Tibial nerve (tissue), 4 donors: ENCODE measurements at regions not wholly inside any gene's neighbourhood (a gene's known extent, or its start where the extent isn't known, plus 50 kb on each side); places are given as distances from the start of the nearest gene placed in this dataset.
"Not testable (repeated sequence)": the region's sequence is repeated elsewhere in the genome, so short reads cannot be mapped to it uniquely, and the experiment has no call there.

Experiments used
- DNase-seq, 2 donors: peaks; one replicate each; pipeline ENCODE4 v3.0.0-alpha.2; 2019; ENCODE audit warnings: low spot score in 2 of 2
- H3K27ac ChIP-seq, 4 donors: fragments of 200-600 bp; sonication (generic) in 3 of 4; one replicate each; pipeline ENCODE4 v1.5.1; 2017 to 2019; ENCODE audit warnings: mild to moderate bottlenecking in 1 of 4
- H3K27me3 ChIP-seq, 2 donors: fragments of 200-600 bp; sonication (generic) in 1 of 2; one replicate each; pipeline versions ENCODE4 v1.5.1 to v1.6.0; 2017 to 2019
- H3K36me3 ChIP-seq, 3 donors: fragments of 200-600 bp; sonication (generic); one replicate each; pipeline ENCODE4 v1.5.1; 2018 to 2019
- H3K4me1 ChIP-seq, 4 donors: fragments of 200-600 bp; sonication (generic) in 3 of 4; one replicate each; pipeline ENCODE4 v1.5.1; 2017 to 2019
- H3K4me3 ChIP-seq, 4 donors: fragments of 200-600 bp; sonication (generic) in 3 of 4; one replicate each; pipeline ENCODE4 v1.5.1; 2017 to 2019; ENCODE audit warnings: mild to moderate bottlenecking in 1 of 4, moderate library complexity in 1 of 4
- H3K9me3 ChIP-seq, 4 donors: fragments of 200-600 bp; sonication (generic) in 3 of 4; one replicate each; pipeline ENCODE4 v1.5.1; 2017 to 2019
- CTCF ChIP-seq, 5 experiments: fragments of 200-600 bp in 3 of 5; fragments of 450-650 bp in 2 of 5; sonication (generic) in 3 of 5; IDR thresholded peaks; one replicate each; pipeline ENCODE4 v1.5.1; 2016 to 2019; ENCODE audit warnings: antibody characterized with exemption in 5 of 5, mild to moderate bottlenecking in 3 of 5, moderate library complexity in 2 of 5
- EP300 ChIP-seq, 2 donors: sonication (generic); formaldehyde crosslinking; IDR thresholded peaks; one replicate each; pipeline ENCODE4 v1.6.1; 2017; ENCODE audit warnings: antibody characterized with exemption in 2 of 2, mild to moderate bottlenecking in 1 of 2
- POLR2A ChIP-seq, 2 donors: fragments of 450-650 bp; IDR thresholded peaks; one replicate each; pipeline ENCODE4 v1.6.1; 2017; ENCODE audit warnings: antibody characterized with exemption in 2 of 2, mild to moderate bottlenecking in 2 of 2, moderate library complexity in 2 of 2
- WGBS, 2 donors: methylation state at CpG; one replicate each; pipeline ENCODE4 v1.1.5; 2018; 5-methylcytosine and 5-hydroxymethylcytosine counted together

GRCh38 chr20:51125105-51125504, 102.2 kb upstream of the KCNG1 start:
- Histone ChIP-seq H3K27me3 (peaks cover 0 to 9% of the 10 kb centered on the region in 2 donors), H3K27ac (no peak overlapping the region), H3K4me3 (no peak overlapping the region), H3K9me3 (no peaks in the 10 kb centered on the region), H3K36me3 (no peaks in the 10 kb centered on the region), H3K4me1 (no peaks in the 10 kb centered on the region)
- TF ChIP-seq EP300 (IDR thresholded peaks at IDR 0.05) (no peak), POLR2A (IDR thresholded peaks at IDR 0.05) (no peak), CTCF (IDR thresholded peaks at IDR 0.05) (no peak)
- no peak for DNase-seq
- 68 to 81% methylated on average over 5 of the region's 5 CpGs for WGBS, 2 donors

- not testable (repeated sequence) for H3K9me3 ChIP-seq, DNase-seq, H3K27ac ChIP-seq, H3K4me3 ChIP-seq, H3K27me3 ChIP-seq, H3K4me1 ChIP-seq, H3K36me3 ChIP-seq
- 82 to 83% methylated on average over 1 of the region's 1 CpG for WGBS, 2 donors
Observed at GRCh38 chr20:51123887-51124286, 101.0 kb upstream of the KCNG1 start.

- H3K27ac ChIP-seq = no peak overlapping the region
- H3K27me3 ChIP-seq = peaks cover 0 to 9% of the 10 kb centered on the region in 2 donors
- H3K9me3 ChIP-seq = no peaks in the 10 kb centered on the region
- H3K4me3 ChIP-seq = no peak overlapping the region
- DNase-seq = no peak
- TF ChIP-seq CTCF (IDR thresholded peaks at IDR 0.05) = no peak
- no peak for TF ChIP-seq POLR2A (IDR thresholded peaks at IDR 0.05)
- TF ChIP-seq EP300 (IDR thresholded peaks at IDR 0.05) = no peak
- WGBS, 2 donors = 44 to 46% methylated on average over 7 of the region's 7 CpGs
- no peaks in the 10 kb centered on the region for H3K4me1 ChIP-seq
- no peaks in the 10 kb centered on the region for H3K36me3 ChIP-seq
Observed at GRCh38 chr20:51122931-51123658, 100.2 kb upstream of the KCNG1 start.

GRCh38 chr20:51121901-51122412, 99.0 kb upstream of the KCNG1 start:
- Histone ChIP-seq H3K27ac (no peak overlapping the region), H3K9me3 (no peaks in the 10 kb centered on the region), H3K27me3 (peaks cover 0 to 9% of the 10 kb centered on the region in 2 donors), H3K4me1 (no peaks in the 10 kb centered on the region), H3K36me3 (no peaks in the 10 kb centered on the region), H3K4me3 (no peak overlapping the region)
- no peak for DNase-seq
- 38% methylated on average over 3 of the region's 3 CpGs for WGBS, 2 donors
- TF ChIP-seq POLR2A (IDR thresholded peaks at IDR 0.05) (no peak), EP300 (IDR thresholded peaks at IDR 0.05) (no peak), CTCF (IDR thresholded peaks at IDR 0.05) (no peak)

- Histone ChIP-seq H3K27ac (no peak overlapping the region), H3K4me1 (no peaks in the 10 kb centered on the region), H3K36me3 (no peaks in the 10 kb centered on the region), H3K9me3 (no peaks in the 10 kb centered on the region), H3K4me3 (no peak overlapping the region), H3K27me3 (peaks cover 0 to 9% of the 10 kb centered on the region in 2 donors)
- DNase-seq = no peak
- TF ChIP-seq CTCF (IDR thresholded peaks at IDR 0.05) (no peak), EP300 (IDR thresholded peaks at IDR 0.05) (no peak)
- 20 to 25% methylated on average over 6 of the region's 6 CpGs for WGBS, 2 donors
Observed at GRCh38 chr20:51121272-51121671, 98.4 kb upstream of the KCNG1 start.
